C1 segment of cervical spinal cord (tissue), 14 donors: ENCODE measurements at regions not wholly inside any gene's neighbourhood (a gene's known extent, or its start where the extent isn't known, plus 50 kb on each side); places are given as distances from the start of the nearest gene placed in this dataset.
A peak's percentile ranks its signal among the peaks of the same experiment; 100 is the strongest.

Experiments used
- DNase-seq, 14 donors: peaks; one replicate each; lab custom pipeline; 2025; lab: John Stamatoyannopoulos, UW

DNA sequence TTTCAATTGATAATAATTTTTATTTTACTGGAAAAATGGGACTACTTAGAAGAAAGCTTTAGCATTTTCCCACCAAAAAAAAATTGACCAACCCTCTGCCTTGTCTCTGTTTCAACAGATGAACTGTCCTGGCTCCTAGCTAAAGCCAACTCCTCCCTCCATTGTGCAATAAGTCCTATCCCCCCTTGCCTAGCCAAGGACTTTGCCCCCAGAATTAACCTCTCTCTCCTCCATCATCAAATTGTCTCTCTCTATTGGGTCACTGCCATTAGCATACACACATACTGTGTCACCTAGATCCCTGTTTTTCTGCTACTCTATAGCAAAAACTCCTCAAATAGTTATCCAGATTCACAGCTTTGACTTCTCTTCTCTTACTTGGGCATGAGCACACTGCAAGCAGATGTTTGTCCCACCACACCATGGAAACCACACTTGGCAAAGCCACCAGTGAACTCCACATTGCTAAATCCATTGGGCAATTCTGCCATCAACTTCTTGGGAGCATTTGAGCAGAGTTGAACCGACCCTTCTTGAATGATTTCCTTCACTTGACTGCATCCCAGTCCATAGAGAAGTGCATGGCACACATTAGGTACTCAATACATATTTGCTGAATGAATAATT lies 91.4 kb upstream of the NEBL start:
- DNase-seq, result no peak

DNA sequence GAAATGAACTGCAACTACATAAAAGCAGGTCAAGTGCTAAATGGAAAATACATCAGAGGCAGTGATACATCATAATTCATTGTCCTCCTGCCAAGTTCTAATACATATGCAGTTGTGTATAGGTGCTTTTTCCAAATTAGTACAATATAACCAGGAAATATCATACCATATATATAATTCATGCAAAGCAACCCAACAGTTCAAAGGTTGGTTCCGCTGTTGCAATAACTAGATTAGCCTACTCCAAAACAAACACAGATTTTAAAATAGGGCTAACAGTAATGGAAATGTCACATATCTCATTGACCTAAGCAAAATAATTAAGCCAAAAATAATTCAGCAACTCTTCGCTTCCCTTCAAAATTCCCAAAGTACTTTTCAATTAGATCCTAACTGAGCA lies 88.9 kb upstream of the NEBL start:
- DNase-seq, result peak in 1 of 14 donors; percentile 17

DNA sequence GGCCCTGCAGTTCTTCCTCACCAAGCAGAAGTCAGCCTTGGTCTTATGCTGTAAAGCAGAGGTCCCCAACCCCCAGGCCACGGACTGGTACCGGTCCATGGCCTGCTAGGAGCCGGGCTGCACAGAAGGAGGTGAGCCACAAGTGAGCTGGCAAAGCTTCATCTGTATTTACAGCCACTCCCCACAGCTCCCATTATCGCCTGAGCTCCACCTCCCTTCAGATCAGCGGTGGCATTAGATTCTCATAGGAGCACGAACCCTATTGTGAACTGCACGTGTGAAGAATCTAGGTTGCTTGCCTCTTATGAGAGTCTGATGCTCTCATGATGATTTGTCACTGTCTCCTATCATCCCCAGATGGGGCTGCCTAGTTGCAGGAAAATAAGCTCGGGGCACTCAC lies 87.6 kb upstream of the NEBL start:
- DNase-seq, result peak in 1 of 14 donors; percentile 40

DNA sequence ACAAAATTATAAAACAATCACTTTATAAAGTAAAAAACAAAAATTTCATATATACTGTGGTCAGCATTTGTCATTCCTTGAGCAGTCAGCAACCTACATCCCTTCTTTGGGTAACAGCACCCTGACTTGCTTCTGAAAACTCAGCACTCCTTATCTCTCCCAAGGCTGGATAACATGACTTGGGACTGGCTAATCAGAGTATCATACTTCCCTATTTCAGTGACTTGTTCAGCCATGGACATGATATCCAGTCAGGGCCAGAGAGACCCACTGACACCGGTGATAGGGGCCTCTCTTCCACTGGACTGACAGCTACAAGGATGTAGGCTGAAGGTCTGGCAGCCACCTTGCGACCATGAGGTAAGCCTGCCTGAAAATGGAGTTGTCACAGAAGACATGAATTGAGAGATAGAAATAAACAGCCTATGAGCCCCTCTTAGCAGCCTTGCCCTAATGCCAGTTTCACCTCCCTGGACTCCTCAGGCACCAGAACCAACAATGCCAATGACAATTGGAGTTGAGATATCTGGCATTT lies 84.4 kb upstream of the NEBL start:
- no peak for DNase-seq

DNA sequence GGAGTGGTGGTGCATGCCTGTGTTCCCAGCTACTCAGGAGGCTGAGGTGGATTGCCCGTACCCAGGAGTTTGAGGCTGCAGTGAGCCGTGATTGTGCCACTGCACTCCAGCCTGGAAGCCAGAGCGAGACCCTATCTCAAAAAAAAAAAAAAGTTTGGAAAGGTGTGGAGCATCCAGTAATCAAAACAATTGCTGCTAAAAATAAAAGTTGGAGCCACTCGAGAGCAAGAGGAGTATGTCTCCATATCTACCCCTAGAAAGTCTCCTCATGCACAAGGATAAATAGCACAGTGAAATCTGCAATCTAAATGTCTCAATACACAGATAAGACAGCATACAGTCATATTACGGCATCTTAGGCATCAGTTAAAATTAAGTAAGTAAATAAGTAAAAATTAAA lies 81.5 kb upstream of the NEBL start:
- DNase-seq, result no peak

DNA sequence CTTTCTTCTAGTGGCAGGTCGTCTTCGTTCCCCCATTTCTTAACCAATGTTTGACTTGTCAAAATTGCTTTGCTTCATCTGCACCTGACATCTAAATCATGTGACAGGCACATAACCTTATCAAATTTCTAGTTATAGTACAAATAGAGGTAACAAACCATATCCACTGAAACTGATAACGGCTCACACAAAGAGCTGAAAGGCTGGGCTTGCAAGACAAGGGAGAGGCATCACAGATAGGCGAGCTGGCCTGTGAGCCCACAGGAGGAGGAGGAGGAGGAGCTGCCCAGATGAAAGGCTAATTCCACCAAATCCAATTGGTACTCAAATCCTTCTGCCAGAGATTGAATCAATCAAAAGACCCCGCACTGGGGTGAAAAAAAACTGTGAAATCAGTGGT lies 80.2 kb upstream of the NEBL start:
- peak in 1 of 14 donors; percentile 27 for DNase-seq

DNA sequence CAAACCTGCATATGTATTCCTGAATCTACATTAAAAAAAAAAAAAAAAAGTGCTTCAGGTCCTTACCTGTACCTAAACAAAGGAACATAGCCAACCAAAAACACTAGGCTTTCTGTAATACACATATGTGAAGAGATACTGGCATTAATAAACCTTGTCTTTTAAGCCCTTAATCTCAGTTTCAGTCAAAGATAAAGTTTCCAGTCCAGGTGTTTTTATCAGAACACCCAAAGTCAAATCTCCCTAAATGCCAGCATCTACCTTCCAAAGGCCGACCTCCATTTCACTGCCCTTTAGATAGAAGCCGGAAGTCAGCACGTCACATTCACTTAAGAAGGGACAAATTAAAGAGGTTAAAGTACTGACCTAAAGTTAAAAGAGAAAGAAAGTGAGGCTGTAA lies 79.8 kb upstream of the NEBL start:
- no peak for DNase-seq

DNA sequence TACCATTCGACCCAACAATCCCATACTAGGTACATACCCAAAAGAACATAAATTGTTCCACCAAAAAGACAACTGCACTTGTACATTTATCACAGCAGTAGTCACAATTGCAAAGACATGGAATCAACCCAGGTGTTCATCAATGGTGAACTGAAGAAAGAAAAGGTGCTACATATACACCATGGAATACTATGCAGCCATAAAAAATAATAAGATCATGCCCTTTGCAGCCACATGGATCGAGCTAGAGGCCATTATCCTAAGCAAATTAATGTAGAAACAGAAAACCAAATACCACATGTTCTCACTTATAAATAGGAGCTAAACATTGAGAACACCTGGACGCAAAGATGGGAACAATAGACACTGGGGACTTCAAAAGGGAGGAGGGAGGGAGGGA lies 79.3 kb upstream of the NEBL start:
- DNase-seq, result no peak

DNA sequence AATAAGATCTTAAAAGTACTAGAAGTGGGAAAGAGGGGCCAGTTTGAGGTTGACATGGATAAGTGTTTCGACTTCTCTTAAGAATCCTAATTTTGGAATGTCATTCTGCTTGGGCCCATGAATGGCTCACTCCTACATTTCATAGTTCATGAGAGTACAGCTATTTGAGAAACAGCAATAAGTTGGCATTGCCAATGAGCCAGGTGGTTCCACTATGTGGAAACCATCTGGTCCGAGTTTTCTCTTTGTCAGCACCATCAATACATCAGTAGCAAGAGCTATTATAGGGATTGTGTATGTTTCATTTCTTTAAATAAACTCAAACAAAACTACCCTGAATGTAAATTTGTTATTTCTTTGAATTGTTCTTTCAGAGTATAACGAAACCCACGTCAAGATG lies 78.1 kb upstream of the NEBL start:
- DNase-seq, result peak in 1 of 14 donors; percentile 89

DNA sequence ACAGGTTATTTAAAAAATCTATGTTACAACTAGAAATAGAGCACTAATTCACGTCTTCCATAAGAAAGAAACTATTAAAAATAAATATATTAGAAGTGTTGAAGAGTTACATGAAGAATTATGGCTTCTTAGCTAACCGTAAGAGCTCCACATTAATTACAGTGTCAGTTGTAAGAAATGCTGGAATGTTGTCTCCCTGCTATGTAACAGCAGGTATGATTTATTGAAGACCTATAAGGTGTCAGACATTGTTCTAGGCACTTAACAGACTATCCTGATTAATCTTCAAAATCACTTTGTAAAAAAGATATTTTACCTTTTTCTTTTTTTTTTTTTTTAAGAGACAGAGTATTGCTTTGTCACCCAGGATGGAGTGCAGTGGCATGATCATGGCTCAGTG lies 75.8 kb upstream of the NEBL start:
- DNase-seq, result no peak

DNA sequence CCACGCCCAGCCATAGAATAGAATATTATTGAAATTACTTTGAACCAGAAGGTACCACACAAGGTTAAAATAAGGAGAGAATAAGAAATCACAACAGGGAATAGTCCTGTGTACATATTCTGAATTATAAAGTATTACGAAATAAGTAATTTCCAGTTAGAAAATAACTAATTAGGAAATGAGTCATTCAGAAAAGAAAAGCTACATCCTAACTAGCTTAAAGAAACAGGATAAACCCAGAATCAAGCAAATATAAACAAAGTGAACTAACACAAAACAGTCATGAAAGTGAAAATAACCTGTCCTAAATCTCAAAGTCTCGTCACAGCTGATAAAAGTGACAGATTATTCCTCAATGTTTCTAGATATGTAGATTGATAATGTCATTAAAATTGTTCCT lies 74.8 kb upstream of the NEBL start:
- no peak for DNase-seq

DNA sequence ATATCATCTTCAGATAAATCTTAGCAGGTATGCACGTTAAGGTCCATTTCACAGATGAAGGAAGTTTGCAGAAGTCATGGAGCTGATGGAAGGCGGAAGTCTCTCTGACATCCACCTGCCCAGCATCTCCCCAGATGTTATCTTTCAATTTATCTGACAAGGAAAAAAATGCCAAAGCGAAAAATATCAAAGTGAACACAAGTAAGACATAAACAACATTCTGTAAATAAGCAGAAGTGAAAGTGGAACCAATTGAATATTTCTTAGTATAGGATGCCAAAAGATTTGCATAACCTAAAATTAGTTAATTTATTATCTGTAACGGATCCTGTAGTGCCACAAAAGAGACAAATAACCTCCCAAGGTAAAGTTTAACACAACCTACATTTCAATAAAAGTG lies 73.6 kb upstream of the NEBL start:
- no peak for DNase-seq

DNA sequence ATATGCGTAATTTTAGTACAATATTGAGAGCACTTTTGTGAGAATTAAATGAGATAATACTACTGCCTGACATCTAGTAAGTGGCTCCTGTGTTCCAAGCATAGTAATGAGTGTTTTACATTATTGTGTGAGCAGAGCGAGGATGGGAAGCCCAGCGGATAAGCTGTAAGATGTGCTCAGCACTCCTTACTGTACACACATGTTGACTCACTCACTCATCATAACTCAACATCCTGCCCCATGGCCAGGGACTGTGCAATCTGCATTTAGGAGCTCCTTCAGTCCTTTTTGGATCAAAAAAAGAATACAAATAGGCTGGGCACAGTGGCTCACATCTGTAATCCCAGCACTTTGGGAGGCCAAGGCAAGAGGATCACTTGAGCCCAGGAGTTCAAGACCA lies 72.9 kb upstream of the NEBL start:
- DNase-seq, result no peak

DNA sequence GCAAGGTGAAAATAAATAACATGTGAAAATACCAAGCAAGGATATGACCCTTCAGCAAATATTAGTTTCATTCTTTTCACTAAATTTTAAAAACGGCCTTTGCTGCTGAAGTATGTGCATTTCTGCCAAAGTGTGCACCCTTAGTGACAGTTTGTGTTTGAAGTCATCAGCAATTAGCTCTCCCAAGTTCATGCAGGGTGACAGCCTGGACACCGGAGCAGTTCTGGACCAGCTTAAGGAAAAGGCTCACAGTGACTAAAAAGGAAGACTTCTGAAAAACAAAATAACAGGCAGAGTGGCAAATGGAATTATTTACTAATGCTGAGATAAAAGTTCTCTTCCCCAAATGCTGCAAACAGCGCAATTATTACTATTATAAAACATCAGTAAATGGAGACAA lies 69.3 kb upstream of the NEBL start:
- peak in 1 of 14 donors; percentile 35 for DNase-seq

DNA sequence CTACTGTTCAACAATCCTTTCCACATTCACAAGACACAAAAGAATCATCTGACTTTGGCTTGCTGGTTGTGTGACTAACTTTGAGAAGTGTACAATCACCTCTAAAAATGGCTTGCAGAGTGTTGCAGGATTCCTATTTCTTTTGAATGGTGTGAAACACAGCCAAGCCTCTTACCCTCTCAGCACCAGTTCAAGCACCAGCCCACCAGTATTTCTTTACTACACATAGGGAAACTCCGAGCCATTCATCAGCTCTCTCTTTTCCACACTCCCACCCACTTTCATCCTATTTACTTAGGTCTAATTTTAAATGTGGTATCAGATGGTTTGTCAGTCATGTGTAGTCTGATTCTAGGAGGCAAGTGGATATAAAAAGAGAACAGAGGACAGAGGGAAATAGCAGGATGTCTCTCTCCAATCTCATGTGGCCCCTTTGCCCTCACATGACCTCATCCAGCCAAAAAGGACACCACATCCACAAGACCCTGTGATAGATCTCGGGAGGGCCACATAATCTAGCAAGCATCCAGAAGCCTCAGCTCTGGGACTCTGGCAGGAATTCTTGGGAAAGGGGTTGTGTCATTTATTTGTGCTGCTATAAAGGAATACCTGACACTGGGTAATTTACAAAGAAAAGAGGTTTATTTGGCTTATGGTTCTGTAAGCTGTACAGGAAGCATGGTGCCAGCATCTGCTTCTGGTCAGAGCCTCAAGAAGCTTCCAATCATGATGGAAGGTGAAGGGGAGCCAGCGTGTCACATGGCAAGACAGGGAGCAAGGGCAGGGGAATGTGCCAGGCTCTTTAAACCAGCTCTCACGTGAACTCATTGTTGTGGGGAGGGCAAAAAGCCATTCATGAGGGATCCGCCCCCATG lies 66.8 kb upstream of the NEBL start:
- no peak for DNase-seq

DNA sequence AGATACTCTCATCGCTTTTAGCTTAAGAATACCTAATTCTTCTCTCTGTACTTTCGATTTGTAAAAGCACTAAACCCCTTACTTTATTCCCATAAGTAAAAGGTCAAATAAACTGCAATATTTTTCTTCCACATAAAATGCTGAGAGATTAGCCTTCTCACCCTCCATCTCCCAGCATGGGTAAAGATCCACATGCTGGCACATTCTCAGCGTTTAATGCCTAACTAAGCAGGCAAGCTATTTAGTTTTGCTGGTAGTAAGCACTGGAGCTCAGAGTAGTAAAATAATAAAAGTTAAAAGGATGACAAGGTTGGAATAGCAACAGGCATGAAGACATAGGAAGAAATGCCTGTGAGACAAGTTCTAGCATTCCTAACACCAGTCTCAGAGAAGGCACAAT lies 65.9 kb upstream of the NEBL start:
- no peak for DNase-seq

DNA sequence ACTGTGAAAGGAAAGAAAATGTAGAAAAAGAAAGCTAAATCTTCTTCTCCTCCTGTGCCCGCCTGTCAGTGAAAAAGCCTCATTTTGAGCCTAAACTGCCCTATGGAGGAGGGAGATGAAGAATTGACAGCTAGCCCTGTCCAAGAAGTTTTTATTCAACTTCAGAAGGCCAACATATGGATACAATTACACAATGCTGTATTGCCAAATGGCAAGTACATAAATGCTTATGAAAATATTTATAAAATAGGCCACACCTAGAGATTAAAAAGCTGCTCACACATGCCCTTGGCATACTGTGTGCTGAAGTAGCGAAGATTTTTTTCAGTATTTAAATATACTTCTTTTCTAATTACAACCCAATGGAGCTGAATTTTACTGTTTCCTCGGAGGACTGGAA lies 65.1 kb upstream of the NEBL start:
- no peak for DNase-seq

DNA sequence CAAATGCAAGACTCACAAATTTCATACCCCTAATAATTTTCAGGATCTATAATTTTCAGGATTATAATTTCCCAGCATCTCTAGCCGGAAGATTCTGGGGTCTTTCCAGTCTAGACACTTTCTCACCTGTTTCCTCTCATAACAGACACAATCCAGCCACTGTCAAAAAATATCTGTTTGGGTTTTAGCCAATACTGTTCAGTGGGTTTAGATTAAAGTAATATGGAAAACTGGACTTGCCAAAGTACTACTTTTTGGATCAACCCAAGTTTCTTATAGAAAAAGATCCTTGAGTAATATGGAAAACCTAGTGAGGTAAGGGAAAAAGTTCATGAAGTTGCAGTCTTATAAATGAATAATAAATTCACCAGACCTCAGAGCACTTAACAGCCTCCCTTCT lies 62.1 kb upstream of the NEBL start:
- no peak for DNase-seq

DNA sequence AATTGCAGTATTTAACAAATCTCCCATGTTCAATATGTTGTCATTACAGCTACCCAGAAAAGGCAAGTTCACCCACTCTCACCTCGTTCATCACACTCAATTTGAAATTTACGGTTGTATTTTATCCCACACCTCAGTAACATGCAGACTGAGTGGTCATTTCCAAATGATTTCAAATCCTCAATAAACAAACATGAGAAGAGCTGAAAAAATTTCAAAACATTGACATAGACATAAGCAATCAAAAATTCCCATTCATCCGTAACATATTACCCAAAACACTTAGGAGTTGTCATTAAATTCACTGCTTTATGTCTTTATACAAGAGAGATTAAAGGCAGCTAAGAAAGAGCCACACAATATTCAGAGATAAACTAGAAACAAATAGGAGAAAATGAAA lies 61.7 kb upstream of the NEBL start:
- DNase-seq, result no peak

DNA sequence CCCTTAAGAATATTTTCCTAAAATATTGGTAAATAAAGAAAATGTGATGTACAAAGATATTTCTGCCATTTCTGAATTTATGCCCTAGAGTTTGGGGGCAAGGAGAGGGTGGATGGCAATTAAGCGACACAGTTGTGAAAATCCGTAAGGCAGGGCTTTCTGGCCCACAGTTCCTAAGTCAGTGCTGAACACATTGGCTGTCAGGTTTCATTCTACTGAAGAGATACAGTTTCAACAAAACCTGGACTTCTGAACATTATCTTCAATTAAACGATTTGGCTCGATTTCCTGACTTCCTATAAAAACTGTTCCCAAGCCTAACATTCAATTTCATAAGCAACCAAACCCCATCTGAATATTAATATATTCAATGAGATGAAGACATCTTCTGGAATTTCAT lies 61.1 kb upstream of the NEBL start:
- no peak for DNase-seq

DNA sequence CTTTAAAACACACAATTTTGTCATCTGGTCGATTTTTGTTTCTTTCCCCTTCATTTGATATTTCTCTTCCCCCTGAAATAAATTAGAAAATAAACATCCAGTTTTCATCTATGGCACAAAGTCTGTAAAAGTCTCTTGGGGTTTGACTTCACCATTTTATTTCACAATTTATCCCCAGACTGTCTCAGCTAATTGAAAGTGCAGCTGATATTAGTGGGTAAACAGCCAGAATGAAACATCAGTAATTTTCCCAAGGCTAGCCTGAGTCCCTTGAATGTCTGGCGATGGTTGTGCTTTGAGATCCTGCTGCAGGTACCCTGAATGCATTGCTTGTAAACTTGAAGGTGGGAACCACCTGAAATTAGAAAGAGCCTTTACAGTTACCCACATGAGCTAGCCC lies 60.6 kb upstream of the NEBL start:
- DNase-seq, result no peak

DNA sequence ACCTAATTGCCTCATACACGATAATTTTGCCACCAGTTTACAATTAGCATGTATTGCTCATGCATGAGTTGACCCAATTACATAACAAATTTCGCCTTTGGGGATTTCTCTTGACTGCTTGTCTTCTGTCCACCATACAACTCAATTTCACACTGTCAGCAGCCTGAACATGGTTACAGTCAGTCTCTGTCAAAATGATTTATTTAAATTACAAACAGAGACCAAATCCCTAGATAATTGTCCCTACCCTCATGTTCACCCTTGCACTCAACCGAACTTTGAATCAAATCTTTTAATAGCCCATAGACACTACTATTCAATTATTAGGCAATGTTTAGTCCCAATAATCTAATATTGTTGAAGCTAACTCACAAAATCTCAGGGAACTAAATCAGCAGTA lies 59.7 kb upstream of the NEBL start:
- DNase-seq, result peak in 1 of 14 donors; percentile 13

DNA sequence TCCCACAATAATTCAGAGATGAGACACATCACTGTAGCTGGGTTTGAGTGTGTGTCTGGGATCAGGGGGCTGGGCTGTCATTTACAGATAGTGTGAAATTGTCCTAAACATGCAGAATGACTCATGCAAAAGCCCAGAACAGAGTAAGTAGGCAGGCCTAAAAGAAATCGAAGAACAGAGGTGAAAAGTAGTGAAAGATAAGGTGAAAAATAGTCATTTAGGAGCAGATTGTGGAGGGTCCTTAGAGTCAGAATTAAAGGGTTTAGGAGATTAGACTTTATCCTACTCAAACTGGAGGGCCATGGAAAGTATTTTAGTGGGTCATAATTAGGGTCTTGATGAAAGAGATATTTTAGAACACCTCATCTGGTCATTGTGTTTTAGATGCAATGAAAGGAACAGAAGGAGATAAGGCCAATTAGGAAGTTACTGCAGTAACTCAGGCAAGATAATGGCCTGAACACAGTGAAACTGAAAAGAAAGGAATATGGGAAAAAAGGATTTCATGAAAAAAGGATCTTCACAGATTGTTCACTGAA lies 58.3 kb upstream of the NEBL start:
- DNase-seq, result no peak
